ENCODE measurements at regions not wholly inside any gene's neighbourhood (a gene's known extent, or its start where the extent isn't known, plus 50 kb on each side); places are given as distances from the start of the nearest gene placed in this dataset.

GRCh38 chr17:77464988-77465357, 324.2 kb downstream of the SEC14L1 start:
- H3K79me2 ChIP-seq (ENCODE audit: insufficient read depth, low read length): peaks cover 91% of the 10 kb centered on the region
- ATAC-seq: no peak
- 95% methylated on average over 6 of the region's 6 CpGs for WGBS (ENCODE audit: low lambda C conversion rate)

GRCh38 chr17:77465358-77466041, 324.7 kb downstream of the SEC14L1 start:
- peak overlapping the region; percentile 29 for H3K27ac ChIP-seq (ENCODE audit: extremely low read length, insufficient read depth, low read length)
- WGBS (ENCODE audit: low lambda C conversion rate): 83% methylated on average over 13 of the region's 13 CpGs
- no peaks in the 10 kb centered on the region for H3K9me3 ChIP-seq (ENCODE audit: low read length)
- DNase-seq (ENCODE audit: low spot score) (no peak), ATAC-seq (no peak), FAIRE-seq (no peak)
- no peaks in the 10 kb centered on the region for H3K27me3 ChIP-seq (ENCODE audit: control insufficient read depth in 1 of 2, insufficient read depth in 2 of 2, low read length in 2 of 2)
- H3K9ac ChIP-seq (ENCODE audit: insufficient read depth, low read depth, low read length): no peak overlapping the region
- no peak for TF ChIP-seq KLF15 (CRISPR knock-in tag; IDR thresholded peaks at IDR 0.05; ENCODE audit: borderline replicate concordance)
- 0 out of 2 replicates have a peak, but pooled peaks have one; percentile 8 for TF ChIP-seq TAF1 (CRISPR knock-in tag; IDR thresholded peaks at IDR 0.05)
- peak; percentile 70 for TF ChIP-seq RBM22 (optimal IDR thresholded peaks at IDR 0.05; ENCODE audit: low read length)
- H4K20me1 ChIP-seq (ENCODE audit: insufficient read depth, low read length): peaks cover 74% of the 10 kb centered on the region
- POLR2A ChIA-PET: interaction anchor here (1.5 kb wide), 1 partner anchor 12 kb away, joined by 9 read pairs; no protein-coding TSS in a partner anchor
- H3K79me2 ChIP-seq (ENCODE audit: insufficient read depth, low read length): peaks cover 91% of the 10 kb centered on the region
- no peak overlapping the region for H2AFZ ChIP-seq (ENCODE audit: low read length)
- intact Hi-C loops (cut with micrococcal nuclease; ENCODE audit: unreplicated experiment) (no loop called here), in situ Hi-C loops (cut with HindIII; ENCODE audit: extremely low pct_ligation_motif_present, low pct_unique_long_range_greater_than_20kb) (no loop called here)
- H3K4me1 ChIP-seq (ENCODE audit: insufficient read depth, low read length): peaks cover 62% of the 10 kb centered on the region
- peaks cover 28 to 56% of the 10 kb centered on the region in 2 experiments for H3K36me3 ChIP-seq (replicated peaks in 1 of 2; ENCODE audit: control insufficient read depth in 1 of 2, insufficient read depth in 2 of 2, low read length in 2 of 2)
- H3K4me2 ChIP-seq (ENCODE audit: low read depth, low read length): no peak overlapping the region
- CTCF ChIA-PET (ENCODE audit: low intra/inter-chr PET ratio, low total read pairs): no interaction called here
- BruUV-seq (replicated peaks): no TSS peak
- no peak overlapping the region for H3K4me3 ChIP-seq (replicated peaks in 1 of 3; ENCODE audit: insufficient read depth in 1 of 3, low read depth in 2 of 3, low read length in 3 of 3)

More at GRCh38 chr17:77464988-77465357, 324.2 kb downstream of the SEC14L1 start:
- intact Hi-C loops (cut with micrococcal nuclease; ENCODE audit: unreplicated experiment): no loop called here
- ChIA-PET POLR2A (no interaction called here), CTCF (ENCODE audit: low intra/inter-chr PET ratio, low total read pairs) (no interaction called here)
- H3K36me3 ChIP-seq (replicated peaks in 1 of 2; ENCODE audit: control insufficient read depth in 1 of 2, insufficient read depth in 2 of 2, low read length in 2 of 2): peaks cover 28 to 50% of the 10 kb centered on the region in 2 experiments
- H3K9me3 ChIP-seq (ENCODE audit: low read length): no peaks in the 10 kb centered on the region
- H3K4me1 ChIP-seq (ENCODE audit: insufficient read depth, low read length): peaks cover 62% of the 10 kb centered on the region
- H3K9ac ChIP-seq (ENCODE audit: insufficient read depth, low read depth, low read length): no peak overlapping the region
- H3K27me3 ChIP-seq (ENCODE audit: control insufficient read depth in 1 of 2, insufficient read depth in 2 of 2, low read length in 2 of 2): no peaks in the 10 kb centered on the region
- peak overlapping the region; percentile 29 for H3K27ac ChIP-seq (ENCODE audit: extremely low read length, insufficient read depth, low read length)
- peaks cover 74% of the 10 kb centered on the region for H4K20me1 ChIP-seq (ENCODE audit: insufficient read depth, low read length)
- in situ Hi-C loops (cut with HindIII; ENCODE audit: extremely low pct_ligation_motif_present, low pct_unique_long_range_greater_than_20kb): no loop called here
- FAIRE-seq (no peak), DNase-seq (ENCODE audit: low spot score) (no peak)
- TF ChIP-seq NFYC (CRISPR knock-in tag; IDR thresholded peaks at IDR 0.05) (no peak), ZNF282 (IDR thresholded peaks at IDR 0.05; ENCODE audit: partially characterized antibody) (no peak), RBM22 (optimal IDR thresholded peaks at IDR 0.05; ENCODE audit: low read length) (peak; percentile 93), ZNF629 (CRISPR knock-in tag; conservative IDR thresholded peaks at IDR 0.05) (no peak)
- no peak overlapping the region for H3K4me2 ChIP-seq (ENCODE audit: low read depth, low read length)
- no peak overlapping the region for H3K4me3 ChIP-seq (replicated peaks in 1 of 3; ENCODE audit: insufficient read depth in 1 of 3, low read depth in 2 of 3, low read length in 3 of 3)
- no peak overlapping the region for H2AFZ ChIP-seq (ENCODE audit: low read length)
- no TSS peak for BruUV-seq (replicated peaks)

Measured in HepG2 (cell line).